NCI-H2171 treated with DMSO at 0.1 percent for 48 hours (cell line): ENCODE measurements at regions not wholly inside any gene's neighbourhood (a gene's known extent, or its start where the extent isn't known, plus 50 kb on each side); places are given as distances from the start of the nearest gene placed in this dataset.
A peak's percentile ranks its signal among the peaks of the same experiment; 100 is the strongest.

Experiments used
- DNase-seq: peaks from one replicate; lab custom pipeline; 2025; lab: John Stamatoyannopoulos, UW

DNA sequence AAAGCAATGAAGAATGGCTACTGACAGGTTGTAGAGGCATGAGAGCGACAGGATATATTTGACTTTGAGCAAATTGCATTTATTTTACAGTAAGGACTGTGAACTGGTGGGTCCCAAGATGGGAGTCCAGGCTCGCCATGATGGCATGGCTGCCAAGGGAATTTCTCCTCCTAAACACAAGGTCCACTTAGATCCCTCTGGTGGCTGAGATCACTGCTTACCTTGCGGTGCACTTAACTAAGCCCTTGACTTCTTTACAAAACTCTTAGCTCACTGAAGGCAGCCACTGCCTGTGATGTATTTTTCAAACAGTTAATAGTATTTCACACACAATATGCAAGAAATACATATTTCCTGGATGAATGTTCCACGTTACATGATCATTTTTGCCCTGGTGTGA, 50.3 kb upstream of the SORBS2 start:
- DNase-seq: no peak

DNA sequence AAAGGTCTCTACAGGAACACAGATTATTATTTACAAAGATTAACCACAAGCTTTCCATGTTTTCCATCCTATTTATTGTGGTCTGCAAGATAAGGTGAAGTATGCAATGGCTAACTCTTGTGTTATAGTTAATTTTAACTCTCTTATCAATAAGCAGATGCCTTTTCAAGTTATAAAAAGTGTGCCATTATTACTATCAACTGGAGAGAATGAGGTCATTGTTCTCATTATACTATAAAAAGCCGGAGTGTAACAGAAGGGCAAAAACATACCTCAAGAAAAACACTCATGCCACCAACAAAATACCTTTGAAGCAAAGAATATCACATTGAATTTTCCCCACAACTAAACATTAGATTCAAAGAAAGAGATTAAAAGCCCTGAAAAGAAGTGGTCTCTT, 52.0 kb upstream of the SORBS2 start:
- no peak for DNase-seq

DNA sequence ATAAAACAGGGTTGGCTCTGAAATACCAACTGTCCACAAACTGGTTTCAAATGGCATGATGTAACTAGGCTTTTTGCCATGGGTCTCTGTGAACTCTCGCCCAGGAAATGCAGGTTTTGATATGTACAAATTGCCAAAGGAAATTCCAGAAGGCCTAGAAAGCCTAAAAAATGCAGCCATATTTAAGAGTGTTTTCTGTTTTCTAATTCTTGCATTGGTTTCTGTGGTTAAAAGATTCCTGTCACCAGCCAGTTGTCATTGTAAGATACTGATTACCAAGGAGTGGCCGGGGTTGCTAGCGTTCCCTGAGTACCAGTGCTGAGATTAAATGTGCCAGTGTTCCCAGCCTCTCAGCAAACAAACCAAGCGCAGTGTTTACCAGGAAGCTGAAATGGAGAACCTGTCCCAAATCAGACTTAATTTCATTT, 53.9 kb upstream of the SORBS2 start:
- DNase-seq: no peak

DNA sequence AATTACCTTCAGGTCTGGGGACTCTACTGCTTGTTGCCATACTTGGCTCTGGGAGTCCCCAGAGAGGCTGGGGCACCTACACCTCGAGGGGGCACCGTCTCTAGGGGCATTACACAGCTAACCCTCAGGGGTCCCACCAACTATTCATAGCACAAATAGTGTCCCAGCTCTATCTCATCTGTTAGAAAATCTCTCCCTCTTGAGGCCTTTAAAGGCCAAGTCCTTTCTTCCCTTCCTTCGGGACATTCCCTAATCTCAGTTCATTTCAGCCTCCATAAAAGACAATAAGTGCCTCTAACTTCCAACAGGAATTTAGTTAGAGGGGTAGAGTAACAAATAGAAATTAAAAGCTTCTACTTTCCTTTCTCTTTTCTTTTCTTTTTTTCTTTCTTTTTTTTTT, 55.8 kb upstream of the SORBS2 start:
- DNase-seq: no peak

DNA sequence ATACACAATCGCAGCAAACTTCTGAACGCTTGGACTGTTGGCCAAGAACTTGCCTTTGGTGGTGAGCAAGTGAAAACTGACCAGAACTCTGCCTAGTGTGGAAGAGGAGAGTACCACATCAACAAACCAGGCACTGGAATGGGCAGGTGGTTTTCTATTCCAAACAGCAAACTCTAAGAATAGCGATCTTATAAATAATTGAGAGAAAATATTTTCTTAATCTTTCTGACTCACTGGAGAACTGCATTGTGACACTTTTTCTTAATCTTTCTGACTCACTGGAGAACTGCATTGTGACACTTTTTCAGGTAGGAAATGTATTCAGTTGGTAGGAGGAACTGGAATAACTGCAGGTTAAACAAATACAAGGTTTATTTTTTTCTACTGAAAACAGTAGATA, 57.0 kb upstream of the SORBS2 start:
- no peak for DNase-seq

DNA sequence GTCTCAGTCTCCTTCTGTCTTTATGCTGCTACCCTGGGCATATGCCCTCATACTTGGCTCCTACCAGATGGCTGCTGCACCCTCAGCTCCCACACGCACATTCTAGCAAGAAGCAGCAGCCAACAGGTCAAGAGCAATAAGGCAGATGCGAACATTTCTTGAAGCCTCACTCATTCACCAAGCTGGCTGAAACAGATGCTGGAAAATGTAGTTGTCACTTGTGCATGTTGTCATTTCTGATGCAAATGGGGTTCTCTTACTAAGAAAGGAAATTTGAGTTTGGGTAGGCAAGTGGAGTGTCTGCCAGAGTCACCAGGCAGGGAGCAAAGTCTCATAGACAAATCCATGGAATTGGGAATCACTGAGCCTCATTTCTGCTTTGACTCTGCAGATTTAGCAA, 57.4 kb upstream of the SORBS2 start:
- peak; percentile 41 for DNase-seq

DNA sequence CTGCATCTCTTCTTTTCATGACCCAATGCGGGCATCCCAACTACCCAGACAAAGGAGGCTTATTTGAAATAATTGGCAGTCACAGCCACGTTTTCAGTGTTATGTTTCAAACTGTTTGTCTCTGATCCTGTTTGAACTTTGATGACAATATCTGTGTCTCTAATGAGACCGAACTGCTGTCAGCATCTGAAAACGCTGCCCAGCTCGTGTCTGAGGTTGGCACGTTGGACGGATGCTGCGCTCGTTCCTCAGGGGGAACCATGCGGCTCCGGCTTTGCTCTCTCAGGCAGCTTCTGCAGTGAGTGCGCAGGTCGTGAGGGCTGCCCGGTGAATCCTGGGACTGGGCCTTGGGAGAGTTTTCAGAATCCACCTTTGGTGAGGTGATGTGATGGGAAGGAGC, 58.4 kb upstream of the SORBS2 start:
- DNase-seq: no peak

DNA sequence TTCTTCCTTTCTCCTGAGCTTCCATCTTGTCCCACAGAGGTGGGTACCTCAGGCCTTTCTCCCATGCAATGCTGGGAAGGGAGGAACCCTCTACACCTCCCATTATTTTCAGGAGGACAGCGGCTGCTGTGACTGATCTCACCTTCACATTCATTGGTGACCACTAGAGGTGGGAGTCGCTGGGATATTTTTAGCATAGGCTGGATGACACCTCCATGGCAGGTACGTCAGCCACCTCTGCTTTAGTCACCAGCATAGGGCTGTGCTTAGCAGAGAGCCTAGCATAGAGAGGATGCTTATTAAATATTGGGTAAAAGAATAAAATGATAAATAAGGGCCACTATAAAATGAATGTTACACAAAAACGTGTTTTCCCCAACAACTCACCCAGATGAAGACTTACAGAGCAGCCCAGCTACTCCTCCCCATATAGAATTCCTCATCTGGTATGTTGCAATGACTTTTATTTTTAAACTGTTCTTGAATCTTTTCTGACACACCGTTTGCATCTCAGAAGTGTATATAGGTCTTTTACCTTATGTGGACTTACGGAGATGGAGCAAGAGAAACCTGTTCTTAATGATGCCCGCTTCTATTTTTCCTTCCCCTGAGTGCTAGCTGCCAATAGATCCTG, 60.9 kb upstream of the SORBS2 start:
- DNase-seq: no peak

DNA sequence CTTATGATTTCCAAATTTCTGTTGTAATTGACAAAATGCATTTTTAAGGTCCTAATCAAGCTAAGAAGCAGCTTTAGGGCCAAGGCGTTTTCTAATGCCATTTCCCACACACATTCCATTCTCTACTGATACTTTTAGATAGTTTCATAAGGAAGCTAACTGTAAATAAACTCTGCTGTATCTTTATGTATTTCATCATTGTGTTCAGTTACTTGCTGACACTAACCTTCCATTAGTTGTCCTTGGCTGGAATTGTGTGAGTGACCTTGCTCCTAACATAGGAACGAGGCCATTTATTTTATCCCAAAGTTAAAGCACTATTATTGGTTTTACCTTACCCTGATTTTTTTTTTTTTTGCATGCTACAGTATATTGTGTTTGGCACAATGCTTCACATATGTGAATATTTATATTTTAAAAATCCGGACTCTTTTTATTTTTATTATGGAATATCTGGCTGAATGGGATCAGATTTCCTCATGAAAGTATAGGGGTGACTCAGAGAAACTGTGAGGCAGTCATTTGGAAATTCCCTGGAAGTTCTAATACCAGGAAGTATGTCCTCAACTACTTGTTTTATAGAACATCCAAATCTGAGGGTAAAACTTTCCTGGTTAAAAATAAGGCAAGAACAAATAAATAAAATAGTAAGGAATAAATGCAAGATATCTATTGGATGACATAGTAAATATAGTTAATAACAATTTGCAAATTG, 62.7 kb upstream of the SORBS2 start:
- DNase-seq: no peak

DNA sequence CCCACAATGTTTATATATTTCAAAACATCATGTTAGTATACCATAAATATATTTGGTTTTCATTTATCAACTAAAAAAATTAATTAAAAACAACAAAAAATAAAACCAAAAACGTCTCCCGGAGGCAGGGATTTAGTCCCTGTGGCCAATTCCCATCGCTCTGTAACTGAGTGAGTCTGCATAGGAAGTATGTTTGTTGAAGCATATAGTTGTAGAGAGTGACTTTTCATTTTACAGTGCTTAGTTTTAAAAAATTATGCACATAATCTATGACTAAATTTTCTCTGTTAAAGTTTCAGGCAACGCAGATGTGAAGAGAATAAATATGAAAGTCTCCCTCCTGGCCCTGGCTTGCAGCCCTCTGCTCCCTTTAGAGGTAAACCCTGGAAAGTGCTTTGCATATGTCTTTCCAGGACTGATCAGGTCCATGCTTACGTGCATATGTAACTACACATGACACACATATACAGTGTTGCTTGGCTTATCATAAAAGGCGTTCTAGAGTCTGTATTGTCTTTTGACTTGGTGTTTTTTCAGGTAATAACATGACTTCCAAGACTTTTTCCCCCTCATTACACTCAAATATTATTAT, 63.4 kb upstream of the SORBS2 start:
- no peak for DNase-seq

DNA sequence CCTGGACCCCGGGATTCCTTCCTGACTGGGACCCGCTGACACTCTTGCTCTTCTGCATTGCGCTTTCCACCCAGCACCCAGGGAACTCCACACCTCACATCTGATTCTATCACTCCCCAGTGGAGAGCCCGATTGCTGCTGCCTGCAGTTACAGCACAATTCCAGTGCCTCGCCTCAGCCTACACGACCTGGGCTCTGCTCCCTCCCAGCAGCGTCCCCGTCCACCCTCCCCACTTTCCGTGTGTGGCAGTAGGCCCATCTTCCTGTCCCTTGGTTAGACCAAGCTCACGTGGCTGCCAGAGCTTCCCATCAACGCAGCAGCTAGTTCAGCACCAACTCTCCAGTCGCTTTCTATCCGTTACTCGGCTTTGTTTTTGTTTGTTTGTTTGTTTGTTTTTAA, 66.6 kb upstream of the SORBS2 start:
- DNase-seq: no peak

DNA sequence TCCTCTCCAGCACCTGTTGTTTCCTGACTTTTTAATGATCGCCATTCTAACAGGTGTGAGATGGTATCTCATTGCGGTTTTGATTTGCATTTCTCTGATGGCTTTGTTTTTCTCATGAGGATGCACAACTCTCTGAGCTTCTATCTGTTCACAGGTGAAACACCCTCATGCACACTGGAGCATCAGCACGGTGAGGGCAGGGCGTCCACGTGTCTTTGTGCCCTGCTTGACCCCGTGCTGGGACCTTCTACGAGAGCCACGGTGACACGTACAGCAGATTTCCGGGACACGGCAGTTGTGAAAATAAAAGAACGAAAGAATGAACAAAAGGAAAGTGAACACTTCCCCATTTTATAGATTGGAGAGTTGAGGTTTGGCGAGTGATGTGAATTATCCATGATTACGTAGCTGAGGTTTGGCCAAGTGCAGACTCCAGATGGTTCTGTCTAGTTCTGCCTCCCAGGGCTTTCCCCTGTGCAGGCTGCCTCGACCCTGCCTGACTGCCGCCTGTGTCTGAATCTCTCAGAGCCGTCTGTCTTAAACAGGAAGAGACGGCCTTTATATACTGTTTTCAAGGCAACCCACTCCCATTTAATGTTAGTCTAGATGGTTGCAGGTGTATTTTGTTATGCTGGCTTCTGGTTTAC, 67.8 kb upstream of the SORBS2 start:
- DNase-seq: no peak

DNA sequence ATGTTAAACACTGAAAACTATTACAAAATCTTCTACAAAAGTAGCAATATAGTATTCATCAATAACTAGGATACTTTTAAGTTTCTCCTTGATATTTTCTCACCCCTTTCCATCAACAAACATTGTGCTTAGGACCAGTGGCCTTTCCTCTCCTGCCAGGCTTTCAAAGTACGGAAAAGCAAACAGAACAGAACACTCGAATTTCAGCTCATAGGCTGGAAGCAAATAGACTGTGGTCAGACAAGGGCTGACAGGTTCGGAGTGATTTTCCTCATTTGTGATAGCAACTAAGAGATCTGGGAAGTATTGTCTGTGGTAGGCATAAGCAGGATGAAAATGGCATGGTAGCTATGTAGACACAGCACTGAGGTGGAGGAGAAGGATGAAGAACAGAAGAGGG, 68.6 kb upstream of the SORBS2 start:
- no peak for DNase-seq

DNA sequence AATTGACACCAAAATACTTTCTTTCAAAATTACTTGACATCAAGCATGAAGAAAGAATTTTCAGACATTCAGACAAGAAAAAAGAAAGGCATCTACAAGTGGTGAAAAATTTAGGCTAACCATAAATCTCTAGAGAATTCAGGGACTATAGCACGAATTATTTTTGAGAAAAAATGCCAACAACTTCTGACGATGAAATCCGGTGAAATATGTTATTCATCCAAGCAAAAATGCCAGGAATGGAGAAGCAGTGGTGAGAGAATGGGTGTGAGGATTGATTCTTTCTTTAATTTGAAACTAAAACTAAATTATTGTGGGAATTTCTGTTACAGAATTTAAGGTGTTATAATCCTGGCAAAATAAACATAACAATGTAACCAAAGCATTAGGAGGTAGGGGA, 69.4 kb upstream of the SORBS2 start:
- no peak for DNase-seq

DNA sequence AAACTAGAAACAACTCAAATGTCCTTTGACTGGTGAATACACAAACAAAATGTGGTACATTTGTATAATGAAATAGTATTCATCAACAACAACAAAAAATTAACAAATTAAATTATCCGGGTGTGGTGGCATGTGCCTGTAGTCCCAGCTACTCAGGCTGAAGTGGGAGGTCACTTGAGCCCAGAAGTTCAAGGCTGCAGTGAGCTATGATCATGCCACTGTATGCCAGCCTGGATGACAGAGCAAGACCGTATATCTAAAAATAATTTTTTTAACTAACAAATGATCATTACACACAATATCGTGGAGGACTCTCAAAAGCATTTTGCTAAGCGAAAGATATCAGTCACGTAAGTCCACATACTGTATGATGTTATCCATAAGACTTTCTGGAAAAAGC, 71.6 kb upstream of the SORBS2 start:
- DNase-seq: no peak

DNA sequence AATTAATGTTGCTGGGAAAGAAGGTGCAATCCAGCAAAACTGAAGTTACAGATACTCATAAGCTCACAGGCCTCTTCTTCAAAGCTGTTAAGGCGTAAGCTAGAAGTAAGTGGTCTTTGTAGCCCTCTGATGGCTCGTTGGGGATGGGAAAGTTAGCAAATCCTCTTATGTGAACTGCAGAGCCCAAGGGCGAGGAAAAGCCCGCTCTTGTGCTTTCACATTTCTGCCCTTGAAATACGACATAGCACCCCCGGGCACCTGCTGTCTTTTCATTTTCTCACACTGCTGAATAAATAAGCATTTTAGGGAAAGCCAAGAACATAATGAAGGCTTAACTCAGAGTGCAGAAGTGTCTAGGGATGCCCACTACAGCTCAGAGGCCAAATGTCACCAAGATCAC, 73.1 kb upstream of the SORBS2 start:
- DNase-seq: peak; percentile 69

DNA sequence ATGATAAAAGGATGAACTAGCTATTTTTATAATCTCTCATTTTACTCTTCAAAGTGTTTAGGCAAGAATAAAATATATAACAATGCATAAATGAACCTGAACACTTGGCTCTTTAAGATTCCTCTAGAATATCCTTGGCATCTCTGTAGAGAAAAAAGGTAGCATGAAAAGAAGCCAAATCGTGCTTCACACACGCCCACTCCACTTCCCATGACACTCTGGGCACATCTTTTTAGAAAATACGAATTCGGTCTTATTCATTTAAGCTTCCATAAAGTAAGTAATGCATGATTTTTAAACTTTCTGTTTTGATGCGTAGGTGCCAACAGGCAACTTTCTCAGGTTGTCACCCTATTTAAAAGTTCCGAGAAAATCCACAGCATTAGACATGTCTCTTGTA, 73.6 kb upstream of the SORBS2 start:
- no peak for DNase-seq

DNA sequence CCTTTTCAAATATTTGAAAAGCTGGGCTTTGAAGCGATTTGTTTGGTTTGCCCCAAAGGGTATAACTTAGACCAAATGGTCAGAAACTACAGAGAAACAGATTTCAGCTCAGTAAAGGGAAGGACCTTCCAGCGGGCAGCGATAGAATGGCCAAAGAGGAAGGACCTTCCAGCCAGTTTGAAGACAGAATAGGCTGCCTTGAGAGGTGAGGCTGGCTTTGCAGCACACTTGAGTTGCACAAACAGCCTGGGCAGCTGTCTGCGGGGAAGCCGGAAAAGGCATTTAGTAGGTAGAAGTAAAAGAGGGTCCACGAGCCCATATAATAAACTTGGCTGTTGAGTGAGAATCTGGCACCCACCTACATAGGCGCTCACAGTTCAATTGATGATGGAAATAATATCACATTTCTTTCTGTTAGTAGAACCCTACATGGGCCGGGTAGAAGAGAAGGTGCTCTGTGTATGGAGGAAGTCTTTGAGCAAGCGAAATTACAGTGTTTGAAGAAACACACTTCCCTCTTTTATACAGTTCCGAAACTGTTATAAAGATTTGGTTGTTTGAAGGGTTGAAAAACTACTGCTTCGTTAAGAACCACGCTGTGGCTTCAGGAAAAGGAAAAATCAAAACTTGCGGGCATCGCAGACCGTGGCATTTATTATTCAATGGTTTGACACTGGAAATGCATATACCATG, 75.0 kb upstream of the SORBS2 start:
- no peak for DNase-seq

DNA sequence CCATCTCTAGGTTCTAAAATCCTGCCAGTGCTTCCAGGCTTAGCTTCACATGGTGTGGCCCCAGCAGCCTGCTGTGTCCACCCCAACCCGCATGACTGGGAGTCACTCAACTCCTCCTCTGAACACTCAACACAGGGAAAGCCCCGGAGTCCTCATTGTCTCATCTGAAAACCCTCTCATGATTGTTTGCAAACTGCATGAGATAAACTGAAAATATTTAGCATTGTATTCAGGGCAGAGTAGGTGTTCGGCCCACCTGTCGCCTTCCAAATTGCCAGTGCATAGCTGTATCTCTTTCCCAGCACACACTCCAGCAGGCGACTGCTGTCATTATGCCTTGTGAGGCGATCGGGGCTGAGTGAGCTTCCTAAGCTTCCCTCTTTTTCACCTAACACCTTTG, 76.7 kb upstream of the SORBS2 start:
- no peak for DNase-seq

DNA sequence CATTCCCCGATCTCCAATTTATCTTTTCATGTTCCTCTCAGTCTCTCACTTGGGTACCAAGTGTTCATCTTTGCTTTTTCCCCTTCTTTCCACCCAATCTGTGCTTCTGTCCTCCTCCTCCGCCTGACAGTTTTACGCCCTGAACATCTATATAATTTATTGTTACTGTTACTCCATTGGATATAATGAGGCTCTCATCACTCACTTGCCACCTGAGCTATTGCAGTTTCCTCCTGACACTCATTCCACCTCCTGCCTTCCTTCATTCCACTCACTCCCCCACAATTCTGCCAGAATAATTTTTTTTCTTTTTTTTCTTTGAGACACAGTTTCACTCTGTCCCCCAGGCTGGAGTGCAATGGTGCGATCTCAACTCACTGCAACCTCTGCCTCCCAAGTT, 77.6 kb upstream of the SORBS2 start:
- no peak for DNase-seq

DNA sequence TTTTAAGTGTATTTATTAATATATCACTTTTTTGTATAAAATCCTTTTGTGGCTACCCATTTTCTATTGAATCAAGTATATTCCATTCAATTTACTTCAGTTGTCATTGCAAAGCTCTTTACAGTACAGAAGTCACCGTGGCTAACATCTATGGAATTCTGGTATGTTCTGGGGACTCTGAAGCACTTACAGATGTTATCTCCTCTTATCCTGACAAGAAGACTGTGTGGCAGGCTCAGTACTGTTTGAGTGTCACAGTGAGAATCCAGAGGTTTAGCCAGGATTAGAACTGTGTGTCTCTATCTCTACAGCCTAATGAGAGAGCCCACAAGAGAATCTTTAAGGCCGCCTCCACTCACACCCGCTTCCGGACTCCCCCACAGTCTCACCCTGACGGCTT, 78.2 kb upstream of the SORBS2 start:
- no peak for DNase-seq

DNA sequence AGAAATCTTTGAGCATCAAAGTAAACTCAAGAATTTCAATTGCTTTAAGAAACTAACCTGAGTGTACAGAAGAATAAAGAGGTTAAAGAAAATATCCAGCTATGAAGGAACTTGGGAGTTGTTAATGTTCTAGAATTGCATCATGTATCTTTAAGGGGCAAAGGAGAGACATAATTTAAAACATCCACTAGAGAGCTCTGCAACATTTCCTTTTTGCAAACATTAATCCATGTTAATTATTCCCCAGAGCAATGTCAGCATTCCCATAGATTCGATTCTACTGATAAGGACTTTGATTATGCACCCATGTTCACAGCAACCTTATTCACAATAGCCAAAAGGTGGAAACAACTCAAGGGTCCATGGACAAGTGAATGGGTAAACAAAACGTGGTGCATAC, 80.2 kb upstream of the SORBS2 start:
- no peak for DNase-seq

DNA sequence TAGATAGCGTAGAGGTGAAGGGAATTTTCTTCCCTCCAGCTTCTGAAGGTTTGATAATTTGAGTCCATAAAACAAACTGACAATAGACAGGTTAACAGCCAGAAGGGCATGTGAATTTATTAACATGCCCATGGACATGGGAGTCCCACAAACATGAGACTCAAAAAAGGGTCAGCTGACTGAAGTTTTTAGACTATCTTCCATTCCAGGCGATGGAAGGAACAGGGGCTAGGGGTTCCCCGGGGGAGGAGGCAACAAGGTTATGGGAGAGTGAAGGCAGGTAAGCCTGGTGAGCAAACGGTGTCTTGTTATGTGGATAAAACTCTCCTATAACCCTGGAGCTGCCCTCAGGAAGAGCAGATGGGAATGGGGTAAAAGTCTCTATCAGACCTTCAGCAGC, 81.5 kb upstream of the SORBS2 start:
- DNase-seq: no peak
